Stimulated activated memory B cell treated with anti-CD40 and anti-IgM and Interleukin-4, amounts not matched to agents 10 μg/mL and 1 μg/mL and 100 μg/mL, for 72 hours (primary cell): ENCODE measurements at regions not wholly inside any gene's neighbourhood (a gene's known extent, or its start where the extent isn't known, plus 50 kb on each side); places are given as distances from the start of the nearest gene placed in this dataset.

Source experiments
- ATAC-seq: fragments of 150-1000 bp; cut with Tn5 transposase; 2 replicates; pipeline ENCODE4 v1.10.0; 2021
- H3K27ac Mint-ChIP-seq: one replicate; pipeline ENCODE4 v1.8.0; 2022; ENCODE audit warnings: mild to moderate bottlenecking, mixed read lengths
- H3K27me3 Mint-ChIP-seq: one replicate; pipeline ENCODE4 v1.8.0; 2022; ENCODE audit warnings: mixed read lengths
- H3K36me3 Mint-ChIP-seq: one replicate; pipeline ENCODE4 v1.8.0; 2022; ENCODE audit warnings: mixed read lengths
- H3K4me1 Mint-ChIP-seq: one replicate; pipeline ENCODE4 v1.8.0; 2022; ENCODE audit warnings: mixed read lengths
- H3K4me3 Mint-ChIP-seq: one replicate; pipeline ENCODE4 v1.8.0; 2022; ENCODE audit warnings: mild to moderate bottlenecking, moderate library complexity, mixed read lengths
- H3K9me3 Mint-ChIP-seq: one replicate; pipeline ENCODE4 v1.8.0; 2022; ENCODE audit warnings: mixed read lengths

- peaks cover 43% of the 10 kb centered on the region for H3K36me3 Mint-ChIP-seq
- H3K27me3 Mint-ChIP-seq = no peaks in the 10 kb centered on the region
- no peak for ATAC-seq
- no peak overlapping the region for H3K4me3 Mint-ChIP-seq
- H3K27ac Mint-ChIP-seq = no peak overlapping the region
- H3K9me3 Mint-ChIP-seq = peaks cover 17% of the 10 kb centered on the region
- peaks cover 12% of the 10 kb centered on the region for H3K4me1 Mint-ChIP-seq
Observed at GRCh38 chr2:144094408-144095151, 425.3 kb downstream of the ZEB2 start.

GRCh38 chr2:144091622-144092021 is 428.3 kb downstream of the ZEB2 start:
- Mint-ChIP-seq H3K4me1 (peaks cover 25% of the 10 kb centered on the region), H3K27ac (no peak overlapping the region), H3K36me3 (peaks cover 68% of the 10 kb centered on the region), H3K27me3 (no peaks in the 10 kb centered on the region), H3K4me3 (no peak overlapping the region), H3K9me3 (peaks cover 17% of the 10 kb centered on the region)
- no peak for ATAC-seq

- Mint-ChIP-seq H3K27ac (no peak overlapping the region), H3K4me3 (no peak overlapping the region), H3K27me3 (no peaks in the 10 kb centered on the region), H3K4me1 (peaks cover 27% of the 10 kb centered on the region), H3K9me3 (peaks cover 7% of the 10 kb centered on the region), H3K36me3 (peaks cover 49% of the 10 kb centered on the region)
- ATAC-seq = no peak
Observed at GRCh38 chr2:144088863-144089262, 431.1 kb downstream of the ZEB2 start.

GRCh38 chr2:144086965-144087364 is 433.0 kb downstream of the ZEB2 start:
- Mint-ChIP-seq H3K36me3 (peaks cover 47% of the 10 kb centered on the region), H3K4me1 (peaks cover 35% of the 10 kb centered on the region), H3K9me3 (peaks cover 3% of the 10 kb centered on the region), H3K4me3 (no peak overlapping the region), H3K27ac (peak overlapping the region; percentile 11), H3K27me3 (no peaks in the 10 kb centered on the region)
- ATAC-seq = no peak

GRCh38 chr2:144085016-144085415 is 434.9 kb downstream of the ZEB2 start:
- Mint-ChIP-seq H3K27ac (no peak overlapping the region), H3K9me3 (no peaks in the 10 kb centered on the region), H3K27me3 (no peaks in the 10 kb centered on the region), H3K4me1 (peaks cover 35% of the 10 kb centered on the region), H3K4me3 (no peak overlapping the region), H3K36me3 (peaks cover 47% of the 10 kb centered on the region)
- ATAC-seq = no peak

GRCh38 chr2:144084114-144084661 is 435.7 kb downstream of the ZEB2 start:
- no peak overlapping the region for H3K27ac Mint-ChIP-seq
- H3K9me3 Mint-ChIP-seq = no peaks in the 10 kb centered on the region
- no peaks in the 10 kb centered on the region for H3K27me3 Mint-ChIP-seq
- no peak overlapping the region for H3K4me3 Mint-ChIP-seq
- no peak for ATAC-seq
- peaks cover 41% of the 10 kb centered on the region for H3K36me3 Mint-ChIP-seq
- H3K4me1 Mint-ChIP-seq = peaks cover 30% of the 10 kb centered on the region

GRCh38 chr2:144083211-144083610 is 436.7 kb downstream of the ZEB2 start:
- Mint-ChIP-seq H3K36me3 (peaks cover 31% of the 10 kb centered on the region), H3K4me1 (peaks cover 26% of the 10 kb centered on the region), H3K4me3 (no peak overlapping the region), H3K27ac (no peak overlapping the region), H3K9me3 (no peaks in the 10 kb centered on the region), H3K27me3 (no peaks in the 10 kb centered on the region)
- no peak for ATAC-seq

GRCh38 chr2:144082777-144083176 is 437.1 kb downstream of the ZEB2 start:
- peaks cover 26% of the 10 kb centered on the region for H3K36me3 Mint-ChIP-seq
- peaks cover 21% of the 10 kb centered on the region for H3K4me1 Mint-ChIP-seq
- no peaks in the 10 kb centered on the region for H3K9me3 Mint-ChIP-seq
- H3K4me3 Mint-ChIP-seq = no peak overlapping the region
- H3K27ac Mint-ChIP-seq = no peak overlapping the region
- no peaks in the 10 kb centered on the region for H3K27me3 Mint-ChIP-seq
- no peak for ATAC-seq

GRCh38 chr2:144082327-144082726 is 437.6 kb downstream of the ZEB2 start:
- ATAC-seq = peak; percentile 51
- Mint-ChIP-seq H3K4me1 (peaks cover 17% of the 10 kb centered on the region), H3K27ac (no peak overlapping the region), H3K9me3 (no peaks in the 10 kb centered on the region), H3K36me3 (peaks cover 22% of the 10 kb centered on the region), H3K4me3 (no peak overlapping the region), H3K27me3 (no peaks in the 10 kb centered on the region)

- H3K4me1 Mint-ChIP-seq = peaks cover 8% of the 10 kb centered on the region
- H3K4me3 Mint-ChIP-seq = no peak overlapping the region
- H3K27ac Mint-ChIP-seq = no peak overlapping the region
- no peaks in the 10 kb centered on the region for H3K27me3 Mint-ChIP-seq
- H3K36me3 Mint-ChIP-seq = peaks cover 20% of the 10 kb centered on the region
- no peak for ATAC-seq
- no peaks in the 10 kb centered on the region for H3K9me3 Mint-ChIP-seq
Observed at GRCh38 chr2:144081272-144081671, 438.6 kb downstream of the ZEB2 start.

- Mint-ChIP-seq H3K4me3 (no peak overlapping the region), H3K27me3 (no peaks in the 10 kb centered on the region), H3K36me3 (peaks cover 20% of the 10 kb centered on the region), H3K9me3 (no peaks in the 10 kb centered on the region), H3K27ac (no peak overlapping the region), H3K4me1 (peaks cover 8% of the 10 kb centered on the region)
- no peak for ATAC-seq
Observed at GRCh38 chr2:144079803-144080202, 440.1 kb downstream of the ZEB2 start.

GRCh38 chr2:144078802-144079724 is 440.9 kb downstream of the ZEB2 start:
- H3K27me3 Mint-ChIP-seq = no peaks in the 10 kb centered on the region
- peaks cover 20% of the 10 kb centered on the region for H3K36me3 Mint-ChIP-seq
- peaks cover 8% of the 10 kb centered on the region for H3K4me1 Mint-ChIP-seq
- no peaks in the 10 kb centered on the region for H3K9me3 Mint-ChIP-seq
- H3K4me3 Mint-ChIP-seq = no peak overlapping the region
- ATAC-seq = no peak
- no peak overlapping the region for H3K27ac Mint-ChIP-seq

GRCh38 chr2:144078106-144078505 is 441.8 kb downstream of the ZEB2 start:
- H3K4me1 Mint-ChIP-seq = peaks cover 8% of the 10 kb centered on the region
- H3K27ac Mint-ChIP-seq = no peak overlapping the region
- no peak overlapping the region for H3K4me3 Mint-ChIP-seq
- no peaks in the 10 kb centered on the region for H3K27me3 Mint-ChIP-seq
- no peak for ATAC-seq
- no peaks in the 10 kb centered on the region for H3K9me3 Mint-ChIP-seq
- H3K36me3 Mint-ChIP-seq = peaks cover 16% of the 10 kb centered on the region

- no peak for ATAC-seq
- H3K4me3 Mint-ChIP-seq = no peak overlapping the region
- H3K4me1 Mint-ChIP-seq = no peaks in the 10 kb centered on the region
- H3K9me3 Mint-ChIP-seq = no peaks in the 10 kb centered on the region
- no peaks in the 10 kb centered on the region for H3K27me3 Mint-ChIP-seq
- H3K36me3 Mint-ChIP-seq = peaks cover 11% of the 10 kb centered on the region
- no peak overlapping the region for H3K27ac Mint-ChIP-seq
Observed at GRCh38 chr2:144074450-144074849, 445.5 kb downstream of the ZEB2 start.

GRCh38 chr2:144071461-144071860 is 448.5 kb downstream of the ZEB2 start:
- no peak for ATAC-seq
- Mint-ChIP-seq H3K4me3 (no peak overlapping the region), H3K27ac (no peak overlapping the region)

More at GRCh38 chr2:144071461-144071860, 448.5 kb downstream of the ZEB2 start:
- H3K36me3 Mint-ChIP-seq = peaks cover 17% of the 10 kb centered on the region
- H3K27me3 Mint-ChIP-seq = no peaks in the 10 kb centered on the region
- no peaks in the 10 kb centered on the region for H3K9me3 Mint-ChIP-seq
- no peaks in the 10 kb centered on the region for H3K4me1 Mint-ChIP-seq
